ENCODE measurements at regions not wholly inside any gene's neighbourhood (a gene's known extent, or its start where the extent isn't known, plus 50 kb on each side); places are given as distances from the start of the nearest gene placed in this dataset.
A peak's percentile ranks its signal among the peaks of the same experiment; 100 is the strongest.

GRCh38 chr15:39149636-39150150 is 431.2 kb upstream of the THBS1 start:
- Histone ChIP-seq H3K36me3 (ENCODE audit: insufficient read depth, low read length) (no peaks in the 10 kb centered on the region), H3K27me3 (ENCODE audit: insufficient read depth, low read length) (no peaks in the 10 kb centered on the region), H3K9me3 (ENCODE audit: low read depth, low read length) (no peaks in the 10 kb centered on the region), H3K27ac (ENCODE audit: low read depth, low read length) (no peak overlapping the region), H3K4me3 (ENCODE audit: insufficient read depth, low read length) (no peak overlapping the region), H2AFZ (ENCODE audit: low read length) (no peak overlapping the region), H3K4me2 (ENCODE audit: insufficient read depth, low read length) (no peak overlapping the region), H3K4me1 (ENCODE audit: insufficient read depth, low read length) (peaks cover 46% of the 10 kb centered on the region), H3K79me2 (ENCODE audit: insufficient read depth, low read length) (no peaks in the 10 kb centered on the region), H4K20me1 (ENCODE audit: insufficient read depth, low read length) (no peaks in the 10 kb centered on the region)
- TF ChIP-seq CTCF (IDR thresholded peaks at IDR 0.05; ENCODE audit: extremely low read depth, low read depth, low read length) = no peak
- no peak for DNase-seq (ENCODE audit: insufficient read length, low spot score, missing footprints)

GRCh38 chr15:39151545-39151944 is 429.3 kb upstream of the THBS1 start:
- Histone ChIP-seq H3K36me3 (ENCODE audit: insufficient read depth, low read length) (no peaks in the 10 kb centered on the region), H3K27me3 (ENCODE audit: insufficient read depth, low read length) (no peaks in the 10 kb centered on the region), H2AFZ (ENCODE audit: low read length) (no peak overlapping the region), H4K20me1 (ENCODE audit: insufficient read depth, low read length) (no peaks in the 10 kb centered on the region), H3K4me2 (ENCODE audit: insufficient read depth, low read length) (no peak overlapping the region), H3K27ac (ENCODE audit: low read depth, low read length) (no peak overlapping the region), H3K9me3 (ENCODE audit: low read depth, low read length) (no peaks in the 10 kb centered on the region), H3K4me1 (ENCODE audit: insufficient read depth, low read length) (peaks cover 44% of the 10 kb centered on the region), H3K79me2 (ENCODE audit: insufficient read depth, low read length) (no peaks in the 10 kb centered on the region), H3K4me3 (ENCODE audit: insufficient read depth, low read length) (no peak overlapping the region)
- TF ChIP-seq CTCF (IDR thresholded peaks at IDR 0.05; ENCODE audit: extremely low read depth, low read depth, low read length) = no peak
- DNase-seq (ENCODE audit: insufficient read length, low spot score, missing footprints) = no peak

- no peak overlapping the region for H3K4me3 ChIP-seq (ENCODE audit: insufficient read depth, low read length)
- no peaks in the 10 kb centered on the region for H3K36me3 ChIP-seq (ENCODE audit: insufficient read depth, low read length)
- no peak overlapping the region for H2AFZ ChIP-seq (ENCODE audit: low read length)
- no peak for DNase-seq (ENCODE audit: insufficient read length, low spot score, missing footprints)
- H3K27me3 ChIP-seq (ENCODE audit: insufficient read depth, low read length) = no peaks in the 10 kb centered on the region
- TF ChIP-seq CTCF (IDR thresholded peaks at IDR 0.05; ENCODE audit: extremely low read depth, low read depth, low read length) = no peak
- peak overlapping the region; percentile 85 for H3K27ac ChIP-seq (ENCODE audit: low read depth, low read length)
- H3K79me2 ChIP-seq (ENCODE audit: insufficient read depth, low read length) = no peaks in the 10 kb centered on the region
- H3K4me2 ChIP-seq (ENCODE audit: insufficient read depth, low read length) = no peak overlapping the region
- no peaks in the 10 kb centered on the region for H4K20me1 ChIP-seq (ENCODE audit: insufficient read depth, low read length)
- peaks cover 44% of the 10 kb centered on the region for H3K4me1 ChIP-seq (ENCODE audit: insufficient read depth, low read length)
- H3K9me3 ChIP-seq (ENCODE audit: low read depth, low read length) = no peaks in the 10 kb centered on the region
Observed at GRCh38 chr15:39153058-39153714, 427.7 kb upstream of the THBS1 start.

DNA sequence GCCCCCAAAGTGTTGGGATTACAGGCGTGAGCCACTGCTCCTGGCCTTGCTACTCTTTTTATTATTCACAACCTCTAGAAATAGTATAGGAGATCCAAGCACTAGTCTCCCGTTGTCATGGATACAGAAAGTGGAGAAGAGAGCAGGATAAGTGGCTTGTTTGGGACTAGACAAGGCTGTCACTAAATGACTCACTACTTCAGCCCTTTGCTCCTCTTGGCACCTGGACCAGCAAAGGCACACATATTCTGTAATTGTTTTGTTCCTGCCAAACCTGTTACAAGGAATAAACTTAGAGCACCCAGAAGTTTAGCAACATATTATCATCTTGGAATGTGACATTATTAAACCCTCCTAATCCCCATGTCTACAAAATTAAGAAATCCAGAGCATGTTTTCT is 427.2 kb upstream of the THBS1 start:
- H3K4me3 ChIP-seq (ENCODE audit: insufficient read depth, low read length) = no peak overlapping the region
- peak overlapping the region; percentile 85 for H3K27ac ChIP-seq (ENCODE audit: low read depth, low read length)
- no peaks in the 10 kb centered on the region for H3K27me3 ChIP-seq (ENCODE audit: insufficient read depth, low read length)
- TF ChIP-seq CTCF (IDR thresholded peaks at IDR 0.05; ENCODE audit: extremely low read depth, low read depth, low read length) = no peak
- H3K79me2 ChIP-seq (ENCODE audit: insufficient read depth, low read length) = no peaks in the 10 kb centered on the region
- H2AFZ ChIP-seq (ENCODE audit: low read length) = no peak overlapping the region
- H3K36me3 ChIP-seq (ENCODE audit: insufficient read depth, low read length) = no peaks in the 10 kb centered on the region
- no peaks in the 10 kb centered on the region for H4K20me1 ChIP-seq (ENCODE audit: insufficient read depth, low read length)
- no peak for DNase-seq (ENCODE audit: insufficient read length, low spot score, missing footprints)
- no peak overlapping the region for H3K4me2 ChIP-seq (ENCODE audit: insufficient read depth, low read length)
- H3K4me1 ChIP-seq (ENCODE audit: insufficient read depth, low read length) = peaks cover 44% of the 10 kb centered on the region
- no peaks in the 10 kb centered on the region for H3K9me3 ChIP-seq (ENCODE audit: low read depth, low read length)

Data from osteoblast (primary cell).